Activated effector memory CD4-positive, alpha-beta T cell treated with anti-CD3 and anti-CD28 coated beads, Interleukin-2, amount 50 U/mL, for 16 hours (primary cell): ENCODE measurements at regions not wholly inside any gene's neighbourhood (a gene's known extent, or its start where the extent isn't known, plus 50 kb on each side); places are given as distances from the start of the nearest gene placed in this dataset.

Source experiments
- DNase-seq: peaks from one replicate; pipeline ENCODE4 v3.0.0-alpha.2; 2020

GRCh38 chr2:144151851-144152250 lies 368.1 kb downstream of the ZEB2 start:
- DNase-seq: no peak

GRCh38 chr2:144151405-144151804 lies 368.5 kb downstream of the ZEB2 start:
- DNase-seq: no peak

- no peak for DNase-seq
Observed at GRCh38 chr2:144147356-144147755, 372.6 kb downstream of the ZEB2 start.

- no peak for DNase-seq
Observed at GRCh38 chr2:144146876-144147275, 373.0 kb downstream of the ZEB2 start.

GRCh38 chr2:144146076-144146475 lies 373.8 kb downstream of the ZEB2 start:
- DNase-seq: no peak

DNA sequence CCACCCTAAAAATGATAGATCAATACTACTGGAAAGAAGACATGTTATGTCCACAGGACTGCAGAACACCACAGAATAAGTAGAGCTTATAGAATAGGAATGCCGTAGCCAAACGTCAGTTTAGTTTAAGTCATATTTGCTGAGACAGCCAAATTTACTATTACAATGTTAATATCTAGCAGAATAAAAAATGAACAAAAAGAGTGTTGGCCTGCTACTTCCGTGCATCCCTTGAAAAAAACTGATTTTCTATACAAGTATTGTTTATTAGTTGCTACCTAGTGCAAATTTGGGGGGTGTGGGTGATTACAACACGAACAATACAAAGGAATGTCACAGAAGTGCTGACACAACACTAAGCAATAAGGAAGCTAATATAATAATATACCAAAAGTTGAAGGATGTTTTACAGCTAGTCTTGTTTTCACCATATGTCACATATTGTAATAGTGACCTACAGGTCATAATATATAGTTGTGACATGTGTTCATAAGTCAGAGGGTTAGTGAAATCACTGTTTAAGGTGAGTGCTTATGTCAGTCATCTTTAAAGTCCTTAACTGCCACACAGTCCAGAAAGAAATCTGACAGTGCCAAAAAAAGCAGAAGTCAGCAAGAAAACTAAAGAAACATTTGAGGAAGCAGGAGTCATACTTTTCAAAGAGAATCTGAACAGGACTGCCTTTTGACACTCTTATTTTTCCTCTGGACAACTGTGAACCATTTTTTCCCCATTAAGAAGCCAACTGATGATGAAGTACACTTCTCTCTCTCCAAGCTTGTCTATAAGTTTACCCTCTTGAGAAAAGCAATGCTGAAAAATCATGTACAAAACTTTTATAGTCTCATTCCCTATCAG lies 376.4 kb downstream of the ZEB2 start:
- no peak for DNase-seq

- no peak for DNase-seq
Observed at GRCh38 chr2:144140891-144141290, 379.0 kb downstream of the ZEB2 start.

DNA sequence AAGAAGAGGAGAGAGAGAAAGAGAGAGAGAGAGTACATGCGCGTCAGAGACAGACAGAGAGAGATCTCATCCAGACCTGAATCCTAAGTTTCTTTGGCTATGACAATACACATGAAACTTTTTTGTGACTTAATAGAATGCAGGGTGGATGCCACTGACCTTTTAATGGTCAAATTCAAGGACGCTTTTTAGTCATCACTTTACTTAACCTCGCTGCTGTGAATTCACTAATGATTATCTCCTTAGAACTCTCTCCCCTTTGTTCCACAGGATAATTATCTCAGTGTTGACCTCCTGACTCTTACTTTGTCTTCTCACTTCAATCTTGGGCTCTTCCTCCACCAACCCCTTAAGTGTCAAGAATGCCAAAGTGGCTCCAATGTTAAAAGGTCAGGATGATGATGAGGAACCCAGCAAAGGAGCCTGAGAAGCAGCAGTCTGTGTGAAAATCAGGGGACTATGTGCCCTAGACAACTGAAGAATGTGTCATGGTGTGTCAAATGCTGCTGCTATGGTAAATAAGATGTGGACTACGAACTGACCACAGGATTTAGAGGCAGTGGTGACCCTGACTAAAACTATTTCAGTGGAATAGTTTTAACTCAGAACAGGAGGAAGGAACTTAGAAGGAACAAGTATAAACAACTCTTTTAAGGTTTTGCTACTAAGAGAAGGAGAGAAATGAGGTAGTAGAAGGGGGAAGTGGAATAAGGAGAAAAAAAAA lies 382.1 kb downstream of the ZEB2 start:
- DNase-seq: no peak

DNA sequence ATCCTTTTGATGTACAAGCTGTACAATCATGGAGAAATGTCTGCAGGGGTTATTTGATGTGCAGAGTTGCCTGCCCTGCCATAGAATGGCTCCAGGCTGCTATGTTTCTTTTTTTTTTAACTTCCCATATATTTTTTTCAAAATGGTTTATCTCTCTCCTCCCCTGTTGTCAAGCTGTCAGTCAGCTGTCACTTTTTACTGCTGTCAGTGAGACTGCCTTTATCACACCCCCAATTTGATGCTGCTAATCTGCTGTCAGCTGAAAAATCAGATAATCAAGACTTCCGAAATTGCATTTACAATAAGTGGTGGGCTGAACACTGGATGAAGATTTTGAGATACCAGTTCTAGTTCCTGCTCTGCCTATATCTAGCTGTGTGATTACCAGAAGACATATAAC lies 382.6 kb downstream of the ZEB2 start:
- DNase-seq: no peak

GRCh38 chr2:144136297-144137010 lies 383.5 kb downstream of the ZEB2 start:
- DNase-seq: no peak

GRCh38 chr2:144133936-144134665 lies 385.8 kb downstream of the ZEB2 start:
- DNase-seq: no peak

DNA sequence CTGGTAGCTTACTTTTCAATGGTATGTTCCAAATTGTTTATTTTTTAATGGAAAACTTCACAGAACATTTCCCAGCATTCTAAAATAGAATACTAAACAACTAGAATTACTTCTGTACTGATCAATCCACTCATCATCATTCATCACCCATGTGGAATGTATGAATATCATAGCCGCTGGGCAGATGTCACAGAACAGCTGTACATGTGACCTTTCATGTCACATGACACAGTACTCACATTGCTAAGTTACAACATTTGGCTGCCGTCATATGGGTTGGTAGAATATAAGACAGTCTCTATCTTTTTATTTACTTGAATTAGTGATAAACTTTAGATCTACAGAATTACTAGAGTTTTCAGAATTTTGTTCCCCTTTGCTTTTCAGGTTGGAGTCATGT lies 387.6 kb downstream of the ZEB2 start:
- DNase-seq: no peak

- DNase-seq: no peak
Observed at GRCh38 chr2:144131042-144131441, 388.9 kb downstream of the ZEB2 start.

DNA sequence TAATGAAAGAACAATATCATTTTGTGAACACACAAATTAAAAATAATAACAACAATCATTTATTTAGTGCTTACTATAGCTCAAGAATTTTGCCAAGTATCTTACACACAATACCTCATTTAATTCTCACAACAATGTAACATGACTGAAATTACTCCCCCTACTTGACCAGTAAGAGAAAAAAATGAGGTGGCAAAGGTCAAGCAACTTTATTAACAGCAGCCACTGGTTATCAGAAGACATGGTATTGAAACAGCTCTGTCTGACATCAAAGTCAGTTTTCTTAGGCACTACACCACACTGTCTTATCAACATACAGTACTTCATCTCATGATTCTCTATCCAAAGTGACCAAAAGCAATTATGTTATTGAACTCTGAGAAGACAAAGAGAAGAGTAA lies 389.4 kb downstream of the ZEB2 start:
- DNase-seq: no peak

DNA sequence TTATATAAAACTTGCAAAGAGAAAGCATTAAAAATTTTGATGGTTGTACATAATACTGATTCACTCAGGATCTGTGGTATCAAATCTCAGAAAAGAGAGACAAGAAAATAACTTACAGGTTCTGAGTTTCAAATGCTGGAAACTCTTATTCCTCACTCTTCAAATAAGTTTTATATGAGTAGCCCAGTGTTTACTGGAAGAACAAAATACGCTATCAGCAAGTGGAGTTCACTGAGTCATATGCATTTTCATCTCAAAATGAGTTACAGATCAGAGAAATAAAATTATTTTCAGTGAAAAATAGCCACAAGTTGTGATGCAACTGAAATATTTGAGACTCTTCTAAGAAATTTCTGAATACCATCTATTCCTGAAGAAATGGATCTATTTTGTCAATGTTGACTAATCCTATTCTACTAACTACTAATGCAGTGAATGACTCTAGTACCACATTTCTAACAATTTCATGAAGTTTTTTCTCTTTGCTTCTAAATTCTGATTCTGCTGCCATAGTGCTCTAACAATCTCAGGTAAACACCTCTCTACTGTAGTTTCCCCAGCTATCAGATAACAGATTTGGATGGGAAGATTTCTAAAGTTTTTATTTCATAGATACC lies 391.7 kb downstream of the ZEB2 start:
- no peak for DNase-seq

DNA sequence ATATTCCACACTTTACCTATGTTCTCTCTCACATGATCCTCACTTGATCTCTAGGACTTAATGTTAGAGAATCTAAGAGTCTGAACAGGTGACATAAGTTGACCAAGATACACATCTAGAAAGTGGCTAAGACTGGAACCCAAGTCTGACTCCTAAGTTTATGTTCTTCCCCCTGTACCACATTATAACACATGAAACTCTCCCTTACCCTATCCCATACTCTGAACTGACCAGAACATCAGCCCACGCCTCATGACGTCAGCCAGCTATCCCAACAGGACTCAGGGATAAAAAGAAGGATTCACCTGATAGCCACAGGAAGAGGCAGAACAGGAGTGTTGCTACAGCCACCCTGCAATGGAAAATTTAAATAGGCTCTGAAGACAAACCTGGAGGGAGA lies 392.2 kb downstream of the ZEB2 start:
- DNase-seq: no peak

DNA sequence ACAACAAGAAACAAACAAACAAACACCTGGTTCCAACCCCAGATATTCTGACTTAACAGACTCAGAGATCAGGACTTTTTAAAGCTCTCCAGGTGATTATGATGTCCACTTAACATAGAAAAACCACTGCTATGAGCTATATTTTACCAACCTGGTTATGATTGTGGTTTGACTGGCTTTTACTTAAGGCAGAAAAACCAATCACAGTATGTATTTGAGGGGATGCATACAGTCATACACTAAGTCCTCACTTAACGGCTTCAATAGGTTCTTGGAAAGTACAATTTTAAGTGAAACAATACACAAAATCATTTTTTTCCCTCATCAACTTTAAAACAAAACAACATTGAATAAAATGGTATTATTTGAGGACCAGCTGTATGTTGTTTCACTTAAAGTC lies 393.6 kb downstream of the ZEB2 start:
- no peak for DNase-seq

- DNase-seq: no peak
Observed at GRCh38 chr2:144125751-144126150, 394.2 kb downstream of the ZEB2 start.

DNA sequence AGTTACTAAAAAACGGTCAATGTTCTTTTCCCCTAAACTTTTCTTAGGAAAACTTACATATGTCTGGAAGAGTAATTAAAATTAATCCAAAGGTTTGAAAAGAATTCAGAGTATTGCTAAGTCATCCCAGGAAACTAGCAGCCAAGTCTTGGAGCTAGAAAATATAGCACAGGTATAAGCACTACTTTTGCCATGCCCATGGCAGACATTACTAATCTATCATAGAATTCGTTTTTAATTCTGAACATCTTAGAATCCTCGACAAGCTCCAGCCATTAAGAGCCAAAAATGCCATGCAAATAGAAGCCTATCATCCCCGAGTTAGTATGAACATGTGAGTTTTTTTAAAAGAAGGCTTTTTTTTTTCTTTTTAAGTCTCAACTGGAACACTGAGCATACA lies 395.0 kb downstream of the ZEB2 start:
- no peak for DNase-seq

- no peak for DNase-seq
Observed at GRCh38 chr2:144120487-144120886, 399.4 kb downstream of the ZEB2 start.

DNA sequence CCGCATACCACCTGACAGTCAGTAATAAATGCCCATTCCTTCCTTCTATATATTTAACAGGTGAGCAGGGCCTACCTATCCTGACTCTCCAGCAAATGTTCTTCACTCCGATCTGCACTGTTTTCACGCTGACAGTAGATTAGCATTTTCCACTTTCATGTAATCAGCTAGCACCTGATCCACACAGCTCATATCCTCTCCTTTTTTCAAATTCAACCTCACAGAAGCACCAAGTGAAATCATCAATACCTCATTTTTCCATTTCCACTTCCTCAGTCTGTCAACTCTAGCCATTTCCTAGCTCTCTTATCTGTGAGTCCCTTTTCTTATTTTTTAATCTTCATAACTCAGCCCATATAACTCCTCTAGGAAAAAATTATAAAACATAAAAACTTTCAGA lies 402.8 kb downstream of the ZEB2 start:
- no peak for DNase-seq

DNA sequence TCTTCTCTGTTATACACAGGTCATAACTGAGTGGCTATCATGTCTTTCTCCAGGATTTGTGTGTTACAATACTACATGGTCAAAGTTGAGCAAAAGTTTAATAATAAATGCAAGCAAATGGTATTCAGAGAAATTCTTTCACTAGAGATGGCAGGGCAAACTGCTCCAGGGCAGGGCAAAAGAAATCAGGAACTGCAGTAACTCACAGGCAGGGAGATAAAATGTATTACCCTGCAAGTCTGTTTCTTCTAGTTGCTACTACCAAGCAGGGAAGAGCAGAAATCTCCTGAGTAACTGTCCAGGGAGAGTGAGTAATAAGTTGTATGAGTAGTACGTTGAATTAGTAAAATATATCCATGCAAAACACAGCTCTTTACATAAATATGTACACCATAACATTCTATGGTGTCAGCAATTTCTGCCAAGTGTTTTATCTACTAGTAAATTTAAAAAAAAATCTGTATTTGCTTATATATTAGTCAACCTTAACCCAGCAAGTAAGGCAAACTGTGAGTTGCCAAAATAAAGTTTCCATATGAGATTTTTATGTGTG lies 404.1 kb downstream of the ZEB2 start:
- no peak for DNase-seq
